CD4-positive, CD25-positive, alpha-beta regulatory T cell (primary cell): ENCODE measurements at regions not wholly inside any gene's neighbourhood (a gene's known extent, or its start where the extent isn't known, plus 50 kb on each side); places are given as distances from the start of the nearest gene placed in this dataset.

Experiments
- ATAC-seq, 2 donors: fragments of 150-1000 bp; cut with Tn5 transposase; one replicate each; pipeline ENCODE4 v1.10.0; 2021; ENCODE audit warnings: low read depth in 2 of 2, moderate number of reproducible peaks in 2 of 2, moderate library complexity in 1 of 2
- DNase-seq, 3 donors: peaks; one replicate each; pipeline versions ENCODE4 v3.0.0 to v3.0.0-alpha.2; 2012 to 2022; ENCODE audit warnings: mixed read lengths in 1 of 3
- H3K27ac ChIP-seq: one replicate; pipeline ENCODE4 v1.7.0; 2013; ENCODE audit warnings: mild to moderate bottlenecking, low read length; ENCODE audit not compliant: insufficient read depth, poor library complexity, severe bottlenecking
- H3K27me3 ChIP-seq: one replicate; pipeline ENCODE4 v1.7.0; 2013; ENCODE audit warnings: low read length; ENCODE audit not compliant: control insufficient read depth, insufficient read depth
- H3K36me3 ChIP-seq: one replicate; pipeline ENCODE4 v1.7.0; 2013; ENCODE audit warnings: mild to moderate bottlenecking, low read length, moderate library complexity; ENCODE audit not compliant: control insufficient read depth, insufficient read depth
- H3K4me1 ChIP-seq: 2 replicates; pipeline ENCODE4 v1.7.0; 2013; ENCODE audit warnings: mild to moderate bottlenecking, low read length; ENCODE audit not compliant: insufficient read depth, control insufficient read depth, poor library complexity, severe bottlenecking
- H3K4me3 ChIP-seq: one replicate; pipeline ENCODE4 v1.7.0; 2013; ENCODE audit warnings: low read depth, mild to moderate bottlenecking, low read length, moderate library complexity
- H3K9me3 ChIP-seq, 2 experiments: 1 replicate in 1 of 2; 2 replicates in 1 of 2; pipeline ENCODE4 v1.7.0; 2013; ENCODE audit warnings: low read length in 2 of 2, mild to moderate bottlenecking in 1 of 2, moderate library complexity in 1 of 2; ENCODE audit not compliant: control insufficient read depth in 2 of 2
- H3K27ac Mint-ChIP-seq, 3 donors: one replicate each; pipeline ENCODE4 v1.8.0; 2020 to 2022; ENCODE audit warnings: mild to moderate bottlenecking in 3 of 3, mixed read lengths in 3 of 3, moderate library complexity in 2 of 3
- H3K27me3 Mint-ChIP-seq: one replicate; pipeline ENCODE4 v1.8.0; 2022; ENCODE audit warnings: mild to moderate bottlenecking, mixed read lengths
- H3K36me3 Mint-ChIP-seq: one replicate; pipeline ENCODE4 v1.8.0; 2020; ENCODE audit warnings: mixed read lengths
- H3K4me1 Mint-ChIP-seq, 4 donors: one replicate each; pipeline ENCODE4 v1.8.0; 2020 to 2022; ENCODE audit warnings: mixed read lengths in 4 of 4, mild to moderate bottlenecking in 1 of 4
- H3K4me3 Mint-ChIP-seq, 4 donors: one replicate each; pipeline ENCODE4 v1.8.0; 2020 to 2022; ENCODE audit warnings: mild to moderate bottlenecking in 4 of 4, mixed read lengths in 4 of 4, moderate library complexity in 3 of 4
- H3K9me3 Mint-ChIP-seq, 7 donors: one replicate each; pipeline ENCODE4 v1.8.0; 2020 to 2022; ENCODE audit warnings: mixed read lengths in 7 of 7, mild to moderate bottlenecking in 3 of 7, moderate library complexity in 2 of 7

- Histone ChIP-seq H3K4me3 (no peak overlapping the region), H3K36me3 (no peaks in the 10 kb centered on the region), H3K27me3 (no peaks in the 10 kb centered on the region), H3K4me1 (no peaks in the 10 kb centered on the region), H3K27ac (no peak overlapping the region), H3K9me3 (no peaks in the 10 kb centered on the region)
- DNase-seq, result no peak
- ATAC-seq, result no peak
- Mint-ChIP-seq H3K4me1 (no peaks in the 10 kb centered on the region), H3K9me3 (no peaks in the 10 kb centered on the region), H3K36me3 (no peaks in the 10 kb centered on the region), H3K27ac (no peak overlapping the region), H3K4me3 (no peak overlapping the region), H3K27me3 (no peaks in the 10 kb centered on the region)
Observed at GRCh38 chrX:150200361-150200760, 162.8 kb upstream of the MAMLD1 start.

- Mint-ChIP-seq H3K9me3 (no peaks in the 10 kb centered on the region), H3K27me3 (no peaks in the 10 kb centered on the region), H3K4me1 (no peaks in the 10 kb centered on the region), H3K4me3 (no peak overlapping the region), H3K27ac (no peak overlapping the region), H3K36me3 (no peaks in the 10 kb centered on the region)
- ATAC-seq (peak; percentile 37 to 77), DNase-seq (peak in 1 of 3 donors; percentile 46)
- Histone ChIP-seq H3K4me1 (no peaks in the 10 kb centered on the region), H3K27me3 (no peaks in the 10 kb centered on the region), H3K9me3 (no peaks in the 10 kb centered on the region), H3K36me3 (no peaks in the 10 kb centered on the region), H3K27ac (no peak overlapping the region), H3K4me3 (no peak overlapping the region)
Observed at GRCh38 chrX:150200820-150201287, 162.3 kb upstream of the MAMLD1 start.

GRCh38 chrX:150201391-150201790, 161.7 kb upstream of the MAMLD1 start:
- Histone ChIP-seq H3K4me1 (no peaks in the 10 kb centered on the region), H3K36me3 (no peaks in the 10 kb centered on the region), H3K4me3 (no peak overlapping the region), H3K9me3 (no peaks in the 10 kb centered on the region), H3K27ac (no peak overlapping the region), H3K27me3 (no peaks in the 10 kb centered on the region)
- H3K27me3 Mint-ChIP-seq, result no peaks in the 10 kb centered on the region
- H3K9me3 Mint-ChIP-seq, result no peaks in the 10 kb centered on the region
- H3K27ac Mint-ChIP-seq, result no peak overlapping the region
- no peak for DNase-seq
- no peak for ATAC-seq
- H3K4me3 Mint-ChIP-seq, result no peak overlapping the region
- H3K36me3 Mint-ChIP-seq, result no peaks in the 10 kb centered on the region
- no peaks in the 10 kb centered on the region for H3K4me1 Mint-ChIP-seq

GRCh38 chrX:150201841-150202240, 161.3 kb upstream of the MAMLD1 start:
- no peaks in the 10 kb centered on the region for H3K9me3 Mint-ChIP-seq
- no peak overlapping the region for H3K4me3 Mint-ChIP-seq
- Histone ChIP-seq H3K9me3 (no peaks in the 10 kb centered on the region), H3K36me3 (no peaks in the 10 kb centered on the region), H3K27me3 (no peaks in the 10 kb centered on the region), H3K4me3 (no peak overlapping the region), H3K27ac (no peak overlapping the region), H3K4me1 (no peaks in the 10 kb centered on the region)
- no peak overlapping the region for H3K27ac Mint-ChIP-seq
- H3K27me3 Mint-ChIP-seq, result no peaks in the 10 kb centered on the region
- no peaks in the 10 kb centered on the region for H3K36me3 Mint-ChIP-seq
- no peak for ATAC-seq
- no peak for DNase-seq
- no peaks in the 10 kb centered on the region for H3K4me1 Mint-ChIP-seq

- Mint-ChIP-seq H3K4me1 (no peaks in the 10 kb centered on the region), H3K4me3 (no peak overlapping the region), H3K9me3 (no peaks in the 10 kb centered on the region), H3K27ac (no peak overlapping the region), H3K36me3 (no peaks in the 10 kb centered on the region), H3K27me3 (no peaks in the 10 kb centered on the region)
- no peak overlapping the region for H3K4me3 ChIP-seq
- DNase-seq, result no peak
- H3K27ac ChIP-seq, result no peak overlapping the region
- ATAC-seq, result no peak
- H3K9me3 ChIP-seq, result no peaks in the 10 kb centered on the region
- H3K4me1 ChIP-seq, result no peaks in the 10 kb centered on the region
- H3K36me3 ChIP-seq, result no peaks in the 10 kb centered on the region
- no peaks in the 10 kb centered on the region for H3K27me3 ChIP-seq
Observed at GRCh38 chrX:150202641-150203247, 160.4 kb upstream of the MAMLD1 start.

- no peak for DNase-seq
- ATAC-seq, result no peak
- no peak overlapping the region for H3K27ac ChIP-seq
Observed at GRCh38 chrX:150203248-150203645, 159.9 kb upstream of the MAMLD1 start.

GRCh38 chrX:150205011-150205410, 158.1 kb upstream of the MAMLD1 start:
- H3K9me3 Mint-ChIP-seq, result no peaks in the 10 kb centered on the region
- H3K27me3 Mint-ChIP-seq, result no peaks in the 10 kb centered on the region
- H3K36me3 ChIP-seq, result no peaks in the 10 kb centered on the region
- H3K9me3 ChIP-seq, result no peaks in the 10 kb centered on the region
- H3K27me3 ChIP-seq, result no peaks in the 10 kb centered on the region
- DNase-seq (no peak), ATAC-seq (no peak)
- H3K36me3 Mint-ChIP-seq, result no peaks in the 10 kb centered on the region
- H3K4me3 ChIP-seq, result no peak overlapping the region
- H3K4me1 ChIP-seq, result no peaks in the 10 kb centered on the region
- H3K27ac ChIP-seq, result no peak overlapping the region
- H3K4me1 Mint-ChIP-seq, result no peaks in the 10 kb centered on the region
- no peak overlapping the region for H3K27ac Mint-ChIP-seq
- no peak overlapping the region for H3K4me3 Mint-ChIP-seq

More at GRCh38 chrX:150203248-150203645, 159.9 kb upstream of the MAMLD1 start:
- Histone ChIP-seq H3K4me1 (no peaks in the 10 kb centered on the region), H3K27me3 (no peaks in the 10 kb centered on the region), H3K36me3 (no peaks in the 10 kb centered on the region), H3K4me3 (no peak overlapping the region), H3K9me3 (no peaks in the 10 kb centered on the region)
- no peaks in the 10 kb centered on the region for H3K9me3 Mint-ChIP-seq
- no peaks in the 10 kb centered on the region for H3K4me1 Mint-ChIP-seq
- H3K4me3 Mint-ChIP-seq, result no peak overlapping the region
- no peaks in the 10 kb centered on the region for H3K36me3 Mint-ChIP-seq
- H3K27ac Mint-ChIP-seq, result no peak overlapping the region
- H3K27me3 Mint-ChIP-seq, result no peaks in the 10 kb centered on the region

GRCh38 chrX:150207733-150208132, 155.4 kb upstream of the MAMLD1 start:
- Mint-ChIP-seq H3K27ac (no peak overlapping the region), H3K4me1 (no peaks in the 10 kb centered on the region), H3K36me3 (no peaks in the 10 kb centered on the region), H3K9me3 (no peaks in the 10 kb centered on the region), H3K4me3 (no peak overlapping the region), H3K27me3 (no peaks in the 10 kb centered on the region)
- Histone ChIP-seq H3K4me3 (no peak overlapping the region), H3K4me1 (no peaks in the 10 kb centered on the region), H3K27ac (no peak overlapping the region), H3K9me3 (no peaks in the 10 kb centered on the region), H3K36me3 (no peaks in the 10 kb centered on the region), H3K27me3 (no peaks in the 10 kb centered on the region)
- ATAC-seq (no peak), DNase-seq (no peak)
